ENCODE measurements at regions not wholly inside any gene's neighbourhood (a gene's known extent, or its start where the extent isn't known, plus 50 kb on each side); places are given as distances from the start of the nearest gene placed in this dataset.

DNA sequence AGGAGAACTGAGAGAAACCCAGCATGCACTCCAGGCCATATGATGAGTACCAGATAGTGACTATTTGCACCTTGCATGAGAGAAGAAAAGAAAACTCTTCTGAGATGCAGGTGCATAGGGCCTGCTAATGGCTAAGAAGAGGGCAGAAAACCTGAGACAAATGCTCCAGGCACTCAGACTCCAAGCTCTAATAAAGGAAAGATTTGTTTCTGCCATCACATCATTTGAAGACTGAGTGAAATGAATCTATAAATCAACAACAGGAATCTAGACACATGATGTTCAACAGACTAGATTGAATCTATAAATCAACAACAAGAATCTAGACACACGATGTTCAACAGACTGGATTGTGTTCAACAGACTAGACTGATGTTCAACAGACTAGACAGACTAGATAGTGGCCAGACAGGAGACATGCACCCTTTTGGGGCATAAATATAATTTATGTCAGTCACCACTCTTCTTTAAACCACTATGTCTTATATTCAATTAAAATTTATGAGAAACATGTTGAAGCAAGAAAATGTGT is 482.7 kb upstream of the UBE2E3 start:
- TF ChIP-seq POLR2AphosphoS5 (IDR thresholded peaks at IDR 0.05; ENCODE audit: low read depth, low read length): no peak
- TF ChIP-seq SIN3A (IDR thresholded peaks at IDR 0.05; ENCODE audit: borderline replicate concordance, insufficient read depth, low read depth, low read length): no peak
- TF ChIP-seq, protein P1, sequence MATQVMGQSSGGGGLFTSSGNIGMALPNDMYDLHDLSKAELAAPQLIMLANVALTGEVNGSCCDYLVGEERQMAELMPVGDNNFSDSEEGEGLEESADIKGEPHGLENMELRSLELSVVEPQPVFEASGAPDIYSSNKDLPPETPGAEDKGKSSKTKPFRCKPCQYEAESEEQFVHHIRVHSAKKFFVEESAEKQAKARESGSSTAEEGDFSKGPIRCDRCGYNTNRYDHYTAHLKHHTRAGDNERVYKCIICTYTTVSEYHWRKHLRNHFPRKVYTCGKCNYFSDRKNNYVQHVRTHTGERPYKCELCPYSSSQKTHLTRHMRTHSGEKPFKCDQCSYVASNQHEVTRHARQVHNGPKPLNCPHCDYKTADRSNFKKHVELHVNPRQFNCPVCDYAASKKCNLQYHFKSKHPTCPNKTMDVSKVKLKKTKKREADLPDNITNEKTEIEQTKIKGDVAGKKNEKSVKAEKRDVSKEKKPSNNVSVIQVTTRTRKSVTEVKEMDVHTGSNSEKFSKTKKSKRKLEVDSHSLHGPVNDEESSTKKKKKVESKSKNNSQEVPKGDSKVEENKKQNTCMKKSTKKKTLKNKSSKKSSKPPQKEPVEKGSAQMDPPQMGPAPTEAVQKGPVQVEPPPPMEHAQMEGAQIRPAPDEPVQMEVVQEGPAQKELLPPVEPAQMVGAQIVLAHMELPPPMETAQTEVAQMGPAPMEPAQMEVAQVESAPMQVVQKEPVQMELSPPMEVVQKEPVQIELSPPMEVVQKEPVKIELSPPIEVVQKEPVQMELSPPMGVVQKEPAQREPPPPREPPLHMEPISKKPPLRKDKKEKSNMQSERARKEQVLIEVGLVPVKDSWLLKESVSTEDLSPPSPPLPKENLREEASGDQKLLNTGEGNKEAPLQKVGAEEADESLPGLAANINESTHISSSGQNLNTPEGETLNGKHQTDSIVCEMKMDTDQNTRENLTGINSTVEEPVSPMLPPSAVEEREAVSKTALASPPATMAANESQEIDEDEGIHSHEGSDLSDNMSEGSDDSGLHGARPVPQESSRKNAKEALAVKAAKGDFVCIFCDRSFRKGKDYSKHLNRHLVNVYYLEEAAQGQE (IDR thresholded peaks at IDR 0.05; ENCODE audit: insufficient read depth in 1 of 2, low read depth in 2 of 2, low read length in 1 of 2): no peak
- no peak for TF ChIP-seq CTCF (IDR thresholded peaks at IDR 0.05)
